ENCODE measurements at regions not wholly inside any gene's neighbourhood (a gene's known extent, or its start where the extent isn't known, plus 50 kb on each side); places are given as distances from the start of the nearest gene placed in this dataset.

DNA sequence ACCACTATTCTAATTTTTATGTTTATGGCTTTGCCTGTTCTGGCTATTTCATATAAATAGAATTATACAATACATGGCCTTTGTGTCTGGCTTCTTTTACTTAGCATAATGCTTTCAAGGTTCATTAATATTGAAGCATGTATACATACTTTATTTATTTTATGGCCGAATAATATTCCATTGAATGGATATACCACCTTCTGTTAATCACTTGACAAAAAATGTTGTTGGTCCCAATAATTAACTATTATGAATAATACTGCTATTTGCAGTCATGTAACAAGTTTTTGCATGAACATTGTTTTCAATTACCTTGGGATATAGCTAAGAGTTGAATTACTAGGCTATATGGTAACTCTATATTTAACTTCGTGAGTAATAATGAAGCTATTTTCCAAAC, 767.5 kb downstream of the INHBA start:
- 95% methylated on average over 2 of the region's 2 CpGs; no CpG with 5 or more reads in 1 of the 2 experiments for WGBS, 2 experiments (ENCODE audit: extremely low coverage in 1 of 2, insufficient coverage in 1 of 2, insufficient read length in 1 of 2, insufficient replicate concordance in 2 of 2, low coverage in 1 of 2, low lambda C conversion rate in 2 of 2, missing lambda C conversion rate in 1 of 2)
- Histone ChIP-seq H2BK12ac (ENCODE audit: low read depth, low read length) (no peak overlapping the region), H2BK5ac (ENCODE audit: low read depth, low read length) (no peak overlapping the region), H3K23me2 (ENCODE audit: low read depth, low read length) (no peaks in the 10 kb centered on the region), H3K9me3 (ENCODE audit: insufficient read depth in 2 of 2, low read depth in 1 of 2, low read length in 1 of 2) (peaks cover 4% of the 10 kb centered on the region in 2 experiments; a peak in 2 of 4 replicates), H3K4me2 (ENCODE audit: insufficient read depth in 1 of 2, low read depth in 2 of 2, low read length in 2 of 2) (no peak overlapping the region), H3K9ac (replicated peaks in 1 of 4; ENCODE audit: extremely low read depth in 1 of 4, low read depth in 3 of 4, low read length in 3 of 4) (no peak overlapping the region), H3K79me2 (ENCODE audit: control insufficient read depth in 1 of 2, insufficient read depth in 2 of 2, low read length in 2 of 2) (no peaks in the 10 kb centered on the region), H3K27me3 (replicated peaks in 1 of 4; ENCODE audit: control insufficient read depth in 3 of 4, extremely low read depth in 1 of 4, insufficient read depth in 3 of 4, low read length in 3 of 4) (no peaks in the 10 kb centered on the region), H2BK15ac (ENCODE audit: low read length) (no peak overlapping the region), H3K4me1 (replicated peaks in 1 of 4; ENCODE audit: control insufficient read depth in 3 of 4, insufficient read depth in 4 of 4, low read length in 3 of 4) (no peaks in the 10 kb centered on the region; a peak in 1 of 7 replicates), H3K27ac (ENCODE audit: low read depth, low read length) (no peak overlapping the region), H2AK5ac (ENCODE audit: low read depth, low read length) (no peak overlapping the region), H4K20me1 (replicated peaks in 1 of 2; ENCODE audit: control insufficient read depth in 1 of 2, insufficient read depth in 2 of 2, low read length in 2 of 2) (no peaks in the 10 kb centered on the region), H2AFZ (ENCODE audit: low read length) (no peak overlapping the region), H3K79me1 (ENCODE audit: low read depth, low read length) (no peaks in the 10 kb centered on the region), H2BK20ac (ENCODE audit: low read length) (no peak overlapping the region), H4K8ac (ENCODE audit: extremely low read depth, insufficient read depth, low read length) (no peak overlapping the region), H2BK120ac (replicated peaks; ENCODE audit: low read depth, low read length) (no peak overlapping the region), H3K14ac (ENCODE audit: insufficient read length) (no peak overlapping the region), H3K23ac (ENCODE audit: insufficient read length) (no peak overlapping the region), H4K5ac (ENCODE audit: insufficient read length, low read depth, low read length) (no peak overlapping the region), H3K4me3 (ENCODE audit: extremely low read depth in 1 of 4, insufficient read depth in 2 of 4, low read depth in 3 of 4, low read length in 4 of 4) (no peak overlapping the region), H3K18ac (ENCODE audit: extremely low read depth, low read length) (no peak overlapping the region), H3K56ac (replicated peaks; ENCODE audit: insufficient read length, low read depth, low read length) (no peak overlapping the region), H3K36me3 (ENCODE audit: control insufficient read depth in 2 of 4, insufficient read depth in 4 of 4, low read length in 3 of 4) (no peaks in the 10 kb centered on the region), H3K4ac (replicated peaks; ENCODE audit: insufficient read length, low read depth, low read length) (no peak overlapping the region), H4K91ac (replicated peaks; ENCODE audit: insufficient read length, low read length) (no peak overlapping the region)
- ChIA-PET POLR2A (ENCODE audit: partially characterized antibody) (no interaction called here), CTCF (ENCODE audit: partially characterized antibody) (interaction anchor here (0.6 kb wide), 1 partner anchor 297 kb away, joined by 3 read pairs; no protein-coding TSS in a partner anchor)
- FAIRE-seq = no peak
- DNase-seq (ENCODE audit: low read depth in 1 of 2, low spot score in 2 of 2) = no peak
- TF ChIP-seq CEBPB (IDR thresholded peaks at IDR 0.05; ENCODE audit: low read depth, low read length) (no peak), BCL11A (IDR thresholded peaks at IDR 0.05; ENCODE audit: low read depth in 2 of 2, low read length in 2 of 2) (no peak), RAD21 (IDR thresholded peaks at IDR 0.05 in 1 of 2, conservative IDR thresholded peaks at IDR 0.05 in 1 of 2; ENCODE audit: low read depth in 2 of 2, low read length in 2 of 2) (no peak), HDAC6 (IDR thresholded peaks at IDR 0.05; ENCODE audit: low read depth, low read length) (no peak), PHF8 (conservative IDR thresholded peaks at IDR 0.05; ENCODE audit: low read depth, low read length) (no peak), FOSL1 (IDR thresholded peaks at IDR 0.05; ENCODE audit: insufficient read depth, low read depth, low read length) (no peak), SP4 (IDR thresholded peaks at IDR 0.05; ENCODE audit: low read length) (no peak)
